B cell (primary cell): ENCODE measurements at regions not wholly inside any gene's neighbourhood (a gene's known extent, or its start where the extent isn't known, plus 50 kb on each side); places are given as distances from the start of the nearest gene placed in this dataset.

Source experiments
- CTCF ChIP-seq: fragments of 200-600 bp; IDR thresholded peaks from one replicate; pipeline ENCODE4 v1.8.0; 2022; ENCODE audit warnings: antibody characterized with exemption, mild to moderate bottlenecking
- EZH2 ChIP-seq: IDR thresholded peaks from 2 replicates; pipeline ENCODE4 v1.6.1; 2012; ENCODE audit warnings: borderline replicate concordance, low read depth, mild to moderate bottlenecking, moderate library complexity, low read length; ENCODE audit not compliant: insufficient read depth, poor library complexity, severe bottlenecking

- no peak for TF ChIP-seq EZH2
- no peak for TF ChIP-seq CTCF
These were observed 1734.0 kb upstream of the RAG2 start for GRCh38 chr11:38332046-38332445.
